Lower leg skin (tissue), 3 donors: ENCODE measurements at regions not wholly inside any gene's neighbourhood (a gene's known extent, or its start where the extent isn't known, plus 50 kb on each side); places are given as distances from the start of the nearest gene placed in this dataset.

Experiments used
- CTCF ChIP-seq, 3 donors: fragments of 450-650 bp; IDR thresholded peaks; one replicate each; pipeline ENCODE4 v1.5.1; 2016; ENCODE audit warnings: antibody characterized with exemption in 3 of 3, mild to moderate bottlenecking in 3 of 3, moderate library complexity in 2 of 3
- POLR2A ChIP-seq, 2 donors: fragments of 450-650 bp; IDR thresholded peaks; one replicate each; pipeline ENCODE4 v1.6.1; 2016 to 2017; ENCODE audit warnings: antibody characterized with exemption in 2 of 2, mild to moderate bottlenecking in 1 of 2, moderate library complexity in 1 of 2

- no peak for TF ChIP-seq CTCF (IDR thresholded peaks at IDR 0.05)
- no peak for TF ChIP-seq POLR2A (IDR thresholded peaks at IDR 0.05)
Observed at GRCh38 chr5:42962124-42962523, 78.0 kb downstream of the ANXA2R start.
